Body of pancreas (tissue), 4 donors: ENCODE measurements at regions not wholly inside any gene's neighbourhood (a gene's known extent, or its start where the extent isn't known, plus 50 kb on each side); places are given as distances from the start of the nearest gene placed in this dataset.

Experiments
- ATAC-seq: fragments of 150-250 bp; one replicate; pipeline ENCODE4 v1.9.1; 2016
- DNase-seq, 4 donors: peaks; one replicate each; pipeline ENCODE4 v3.0.0-alpha.2; 2019
- H3K27ac ChIP-seq, 4 donors: fragments of 200-600 bp; sonication (generic); 1 replicate in 3 of 4; 2 replicates in 1 of 4; pipeline versions ENCODE4 v1.5.1 to v1.6.1; 2016 to 2019; ENCODE audit warnings: mild to moderate bottlenecking in 1 of 4, mixed read lengths in 1 of 4, moderate library complexity in 1 of 4
- H3K27me3 ChIP-seq, 2 donors: fragments of 200-600 bp; sonication (generic); one replicate each; pipeline ENCODE4 v1.6.0; 2016; ENCODE audit warnings: mild to moderate bottlenecking in 1 of 2
- H3K36me3 ChIP-seq, 2 donors: fragments of 200-600 bp; sonication (generic); replicated peaks in 1 of 2; 2 replicates each; pipeline ENCODE4 v1.5.1; 2016; ENCODE audit warnings: low read depth in 2 of 2; ENCODE audit not compliant: insufficient read depth in 1 of 2
- H3K4me1 ChIP-seq: fragments of 200-600 bp; sonication (generic); one replicate; pipeline ENCODE4 v1.6.0; 2016
- H3K4me3 ChIP-seq, 2 donors: fragments of 200-600 bp; sonication (generic); 1 replicate in 1 of 2; 2 replicates in 1 of 2; pipeline ENCODE4 v1.5.1; 2016 to 2019
- H3K9me3 ChIP-seq, 3 donors: fragments of 200-600 bp; sonication (generic); 1 replicate in 2 of 3; 2 replicates in 1 of 3; pipeline ENCODE4 v1.5.1; 2016
- POLR2A ChIP-seq, 3 donors: fragments of 450-650 bp; IDR thresholded peaks; one replicate each; pipeline ENCODE4 v1.6.1; 2016; ENCODE audit warnings: antibody characterized with exemption in 3 of 3, mild to moderate bottlenecking in 2 of 3
- WGBS, 2 donors: methylation state at CpG; one replicate each; pipeline ENCODE4 v1.1.5; 2017; 5-methylcytosine and 5-hydroxymethylcytosine counted together
- intact Hi-C: fragments of 100-400 bp; cut with DNase I; formaldehyde crosslinking; loops from one replicate; pipeline ENCODE4 v1.15.1; 2023
- TF ChIP-seq, protein P1 (sequence below), 7 experiments: fragments of 450-650 bp in 4 of 7; fragments of 200-600 bp in 3 of 7; sonication (generic) in 3 of 7; IDR thresholded peaks; one replicate each; pipeline ENCODE4 v1.5.1; 2016 to 2019; ENCODE audit warnings: antibody characterized with exemption in 7 of 7

DNA sequence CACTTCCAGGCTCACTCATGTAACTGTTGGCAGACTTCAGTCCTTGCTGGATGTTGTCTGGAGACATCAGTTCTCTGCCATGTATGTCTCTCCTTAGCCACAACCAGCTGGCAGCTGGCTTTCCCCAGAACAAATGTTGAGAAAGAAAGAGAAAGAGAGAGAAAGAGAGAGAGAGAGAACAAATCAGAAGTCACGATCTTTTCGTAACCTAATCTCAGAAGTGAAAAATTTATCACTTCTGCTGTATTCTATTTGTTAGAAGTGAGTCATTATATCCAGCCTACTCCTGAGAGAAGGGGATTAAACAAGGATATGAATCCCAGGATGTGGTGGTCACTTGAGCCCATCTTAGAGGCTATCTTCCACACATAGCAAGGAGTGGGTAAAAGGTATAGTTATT is 101.2 kb downstream of the BTG1 start:
- no peaks in the 10 kb centered on the region for H3K27me3 ChIP-seq
- no peak for DNase-seq
- WGBS, 2 donors = 93 to 96% methylated on average over 2 of the region's 2 CpGs
- H3K4me1 ChIP-seq = no peaks in the 10 kb centered on the region
- no peak overlapping the region for H3K27ac ChIP-seq
- no peak overlapping the region for H3K4me3 ChIP-seq
- intact Hi-C loops = no loop called here
- H3K9me3 ChIP-seq = no peaks in the 10 kb centered on the region
- no peaks in the 10 kb centered on the region for H3K36me3 ChIP-seq
- TF ChIP-seq, protein P1, sequence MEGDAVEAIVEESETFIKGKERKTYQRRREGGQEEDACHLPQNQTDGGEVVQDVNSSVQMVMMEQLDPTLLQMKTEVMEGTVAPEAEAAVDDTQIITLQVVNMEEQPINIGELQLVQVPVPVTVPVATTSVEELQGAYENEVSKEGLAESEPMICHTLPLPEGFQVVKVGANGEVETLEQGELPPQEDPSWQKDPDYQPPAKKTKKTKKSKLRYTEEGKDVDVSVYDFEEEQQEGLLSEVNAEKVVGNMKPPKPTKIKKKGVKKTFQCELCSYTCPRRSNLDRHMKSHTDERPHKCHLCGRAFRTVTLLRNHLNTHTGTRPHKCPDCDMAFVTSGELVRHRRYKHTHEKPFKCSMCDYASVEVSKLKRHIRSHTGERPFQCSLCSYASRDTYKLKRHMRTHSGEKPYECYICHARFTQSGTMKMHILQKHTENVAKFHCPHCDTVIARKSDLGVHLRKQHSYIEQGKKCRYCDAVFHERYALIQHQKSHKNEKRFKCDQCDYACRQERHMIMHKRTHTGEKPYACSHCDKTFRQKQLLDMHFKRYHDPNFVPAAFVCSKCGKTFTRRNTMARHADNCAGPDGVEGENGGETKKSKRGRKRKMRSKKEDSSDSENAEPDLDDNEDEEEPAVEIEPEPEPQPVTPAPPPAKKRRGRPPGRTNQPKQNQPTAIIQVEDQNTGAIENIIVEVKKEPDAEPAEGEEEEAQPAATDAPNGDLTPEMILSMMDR (IDR thresholded peaks at IDR 0.05) = no peak
- no peak for TF ChIP-seq POLR2A (IDR thresholded peaks at IDR 0.05)
- ATAC-seq = no peak

DNA sequence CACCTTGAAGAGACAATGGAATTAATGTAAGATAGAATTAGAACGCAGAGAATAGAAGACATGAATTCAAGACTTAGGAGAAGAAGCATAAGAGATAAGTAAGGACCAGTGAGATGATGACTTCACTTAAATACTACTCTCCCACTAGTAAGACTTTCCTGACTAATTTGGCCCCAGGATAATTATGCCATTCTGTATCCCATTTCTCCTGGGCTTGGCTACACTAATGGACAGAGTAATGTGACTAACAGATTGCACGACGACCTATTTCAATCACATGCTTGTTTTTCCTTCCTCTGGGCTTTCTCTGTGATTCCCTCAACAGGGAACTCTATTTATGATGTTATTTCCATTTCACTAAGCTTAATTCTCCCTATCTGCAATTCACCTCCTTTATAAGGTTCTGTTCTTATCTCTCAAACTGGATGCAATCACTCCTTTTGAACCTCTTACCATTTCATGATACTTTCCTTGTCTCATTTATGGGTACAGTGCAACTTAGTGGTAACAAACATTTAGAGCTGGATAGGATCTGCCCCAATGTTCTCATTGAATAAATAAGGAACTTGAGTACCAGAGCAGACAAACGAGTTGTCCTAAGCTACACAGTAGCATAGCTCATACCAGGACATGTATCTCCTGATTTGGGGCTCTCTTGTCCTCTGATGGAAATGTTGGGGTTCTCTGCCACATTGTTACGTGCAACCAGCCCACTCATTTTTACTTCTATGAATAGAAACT is 102.7 kb downstream of the BTG1 start:
- DNase-seq = no peak
- Histone ChIP-seq H3K27me3 (no peaks in the 10 kb centered on the region), H3K36me3 (no peaks in the 10 kb centered on the region), H3K4me3 (no peak overlapping the region), H3K4me1 (no peaks in the 10 kb centered on the region), H3K9me3 (no peaks in the 10 kb centered on the region), H3K27ac (no peak overlapping the region)
- intact Hi-C loops = no loop called here
- 85 to 88% methylated on average over 5 of the region's 5 CpGs for WGBS, 2 donors
- TF ChIP-seq, protein P1 (IDR thresholded peaks at IDR 0.05) = no peak
- no peak for TF ChIP-seq POLR2A (IDR thresholded peaks at IDR 0.05)
- no peak for ATAC-seq

DNA sequence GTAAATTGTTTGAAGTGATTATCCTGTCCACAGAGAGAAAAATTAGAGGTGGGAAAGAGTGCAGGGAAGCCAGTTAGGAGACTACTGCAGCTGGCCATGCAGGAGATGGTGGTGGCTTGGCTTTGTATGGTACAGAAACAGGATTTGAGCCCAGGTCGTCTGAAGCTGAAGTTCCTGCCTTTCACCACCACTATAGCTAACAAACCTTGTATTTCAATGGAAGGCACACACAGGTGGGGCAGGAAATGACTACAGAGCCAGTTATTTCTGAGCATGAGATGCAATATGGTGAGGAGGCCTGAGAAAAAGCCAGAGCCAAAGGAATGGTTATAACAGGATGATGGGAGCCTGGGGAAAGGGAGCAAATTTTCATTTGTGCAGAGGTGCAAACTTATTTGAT is 103.9 kb downstream of the BTG1 start:
- Histone ChIP-seq H3K4me3 (no peak overlapping the region), H3K27ac (no peak overlapping the region), H3K9me3 (no peaks in the 10 kb centered on the region), H3K27me3 (no peaks in the 10 kb centered on the region), H3K36me3 (no peaks in the 10 kb centered on the region), H3K4me1 (peaks cover 4% of the 10 kb centered on the region)
- TF ChIP-seq, protein P1 (IDR thresholded peaks at IDR 0.05) = no peak
- no peak for TF ChIP-seq POLR2A (IDR thresholded peaks at IDR 0.05)
- DNase-seq = no peak
- intact Hi-C loops = no loop called here
- WGBS, 2 donors = 36 to 61% methylated on average over 1 of the region's 1 CpG
- ATAC-seq = no peak

DNA sequence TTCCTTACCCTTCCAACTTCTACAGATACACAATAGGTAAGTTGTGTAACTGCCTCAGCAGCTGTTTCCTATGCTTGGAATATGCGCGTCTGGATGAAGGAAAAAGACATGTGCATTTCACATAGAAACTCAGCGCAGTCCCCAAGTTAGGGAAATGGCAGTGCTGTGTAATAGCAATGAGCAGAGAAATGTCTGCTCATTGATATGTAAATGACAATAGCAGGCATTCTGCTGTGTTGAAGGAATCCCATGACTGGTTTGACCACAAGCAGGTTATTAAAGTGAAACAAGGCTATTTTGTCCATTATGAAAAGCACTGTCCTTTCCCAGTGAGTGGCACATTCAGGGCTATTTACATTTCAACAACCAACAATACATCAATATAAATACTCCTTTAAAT is 106.6 kb downstream of the BTG1 start:
- no peak for DNase-seq
- Histone ChIP-seq H3K9me3 (no peaks in the 10 kb centered on the region), H3K27me3 (no peaks in the 10 kb centered on the region), H3K4me3 (no peak overlapping the region), H3K4me1 (peaks cover 20% of the 10 kb centered on the region), H3K27ac (no peak overlapping the region), H3K36me3 (no peaks in the 10 kb centered on the region)
- intact Hi-C loops = no loop called here
- TF ChIP-seq, protein P1 (IDR thresholded peaks at IDR 0.05) = no peak
- TF ChIP-seq POLR2A (IDR thresholded peaks at IDR 0.05) = no peak
- ATAC-seq = no peak
- WGBS, 2 donors = 98 to 99% methylated on average over 3 of the region's 3 CpGs

DNA sequence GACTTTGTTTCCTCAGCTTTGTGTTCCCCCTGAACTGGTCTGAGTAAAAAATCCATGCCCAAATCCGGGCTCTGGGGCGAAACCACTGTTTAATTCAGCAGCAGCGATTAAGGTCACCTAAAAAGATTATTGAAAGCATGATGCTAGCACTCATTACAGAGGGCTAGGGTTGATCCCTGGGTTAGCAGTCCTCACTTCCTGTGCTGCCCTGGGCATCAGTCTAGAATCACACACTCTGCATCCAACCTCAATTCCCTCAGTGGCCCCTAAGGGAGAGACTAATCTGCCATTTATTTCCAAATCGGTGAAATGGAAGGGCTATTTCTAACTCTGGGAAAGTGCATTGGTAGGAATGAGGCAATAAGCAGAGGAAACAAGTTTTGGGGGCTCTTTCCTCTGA is 107.2 kb downstream of the BTG1 start:
- Histone ChIP-seq H3K27ac (no peak overlapping the region), H3K4me1 (peaks cover 22% of the 10 kb centered on the region), H3K4me3 (no peak overlapping the region), H3K27me3 (no peaks in the 10 kb centered on the region), H3K9me3 (no peaks in the 10 kb centered on the region), H3K36me3 (no peaks in the 10 kb centered on the region)
- DNase-seq (no peak), ATAC-seq (no peak)
- intact Hi-C loops = no loop called here
- 92 to 94% methylated on average over 4 of the region's 4 CpGs for WGBS, 2 donors
- TF ChIP-seq POLR2A (IDR thresholded peaks at IDR 0.05) = no peak
- TF ChIP-seq, protein P1 (IDR thresholded peaks at IDR 0.05) = no peak
